ENCODE measurements at regions not wholly inside any gene's neighbourhood (a gene's known extent, or its start where the extent isn't known, plus 50 kb on each side); places are given as distances from the start of the nearest gene placed in this dataset.

DNA sequence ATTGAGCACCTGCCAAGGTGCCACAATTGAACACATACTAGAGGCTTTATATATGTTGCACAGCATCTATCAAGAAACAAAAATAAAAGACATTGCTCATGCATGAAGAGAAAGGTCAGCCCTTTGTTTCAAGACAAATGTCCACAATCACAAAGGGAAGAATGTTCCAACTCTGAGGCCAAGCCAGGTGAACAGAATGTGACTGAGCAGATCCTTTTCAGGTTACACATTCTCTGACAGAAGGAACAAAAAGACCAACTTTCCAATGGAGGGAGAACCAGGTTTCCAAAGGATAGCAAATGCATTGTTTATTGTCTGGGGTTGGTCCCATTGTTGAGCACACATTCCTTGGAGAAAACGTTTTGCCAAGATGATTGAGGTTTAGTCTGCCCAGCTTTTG is 50.2 kb upstream of the FAM174B start:
- TF ChIP-seq POLR2A (IDR thresholded peaks at IDR 0.05; ENCODE audit: low read depth, low read length) (no peak), POU2F2 (IDR thresholded peaks at IDR 0.05; ENCODE audit: low read depth, low read length) (no peak), TAF1 (IDR thresholded peaks at IDR 0.05; ENCODE audit: low read depth, low read length) (no peak), SPI1 (IDR thresholded peaks at IDR 0.05; ENCODE audit: low read depth, low read length) (no peak), POLR2AphosphoS5 (IDR thresholded peaks at IDR 0.05; ENCODE audit: low read depth, low read length) (no peak)

All from GM12891 (cell line).